ENCODE measurements at regions not wholly inside any gene's neighbourhood (a gene's known extent, or its start where the extent isn't known, plus 50 kb on each side); places are given as distances from the start of the nearest gene placed in this dataset.

DNA sequence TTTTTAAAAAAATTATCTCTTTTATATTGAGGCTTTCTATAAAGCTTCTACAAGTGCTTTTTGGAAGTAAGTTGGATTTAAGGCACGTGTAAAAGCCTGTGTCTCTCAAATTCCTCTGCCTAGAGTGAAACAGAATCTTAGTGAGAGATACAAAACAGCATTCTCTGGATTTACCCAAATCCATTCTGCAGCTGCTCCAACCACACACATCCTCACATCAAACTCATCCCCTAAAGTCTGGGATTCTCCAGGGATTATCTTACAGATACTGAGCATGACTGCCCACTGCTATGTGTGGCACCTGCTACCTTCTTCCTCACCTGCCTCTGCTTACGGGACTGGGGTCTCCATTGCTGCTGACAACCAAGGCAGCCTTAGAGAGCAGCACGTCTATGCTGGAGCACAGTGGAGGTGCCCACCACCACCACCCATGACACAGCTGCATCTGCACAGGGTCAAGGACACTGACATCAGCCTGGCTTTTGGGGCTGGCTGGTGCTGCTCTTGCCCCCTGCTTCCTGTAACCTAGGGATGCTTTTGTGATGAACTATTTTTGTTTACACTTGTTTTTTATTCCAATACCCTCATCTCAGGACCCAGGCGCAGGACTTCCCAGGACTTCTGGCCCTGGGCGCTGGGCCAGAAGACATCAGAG lies 139.2 kb upstream of the NAMPT start:
- H3K27ac ChIP-seq (ENCODE audit: low read depth, low read length): no peak overlapping the region
- DNase-seq (ENCODE audit: low read depth, low spot score) (no peak), ATAC-seq (no peak)
- intact Hi-C loops (cut with micrococcal nuclease): no loop called here
- POLR2A ChIA-PET: no interaction called here
- CTCF ChIA-PET: no interaction called here
- no peak overlapping the region for H3K4me2 ChIP-seq (ENCODE audit: low read length)
- H4K20me1 ChIP-seq (ENCODE audit: insufficient read depth): no peaks in the 10 kb centered on the region
- no peak for TF ChIP-seq SIN3A (IDR thresholded peaks at IDR 0.05; ENCODE audit: low read depth)
- no peak for TF ChIP-seq ZFX (IDR thresholded peaks at IDR 0.05)
- no peak for TF ChIP-seq JUND (IDR thresholded peaks at IDR 0.05)
- TF ChIP-seq POLR2AphosphoS5 (IDR thresholded peaks at IDR 0.05; ENCODE audit: low read depth, low read length): no peak
- TF ChIP-seq, protein P1, sequence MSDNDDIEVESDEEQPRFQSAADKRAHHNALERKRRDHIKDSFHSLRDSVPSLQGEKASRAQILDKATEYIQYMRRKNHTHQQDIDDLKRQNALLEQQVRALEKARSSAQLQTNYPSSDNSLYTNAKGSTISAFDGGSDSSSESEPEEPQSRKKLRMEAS (IDR thresholded peaks at IDR 0.05): no peak
- no peaks in the 10 kb centered on the region for H3K36me3 ChIP-seq (ENCODE audit: control insufficient read depth in 1 of 2, insufficient read depth in 2 of 2, low read length in 2 of 2)
- H3K27me3 ChIP-seq (ENCODE audit: insufficient read depth, low read length): no peaks in the 10 kb centered on the region
- no TSS peak for BruUV-seq (replicated peaks)
- H3K9me3 ChIP-seq (ENCODE audit: control insufficient read depth in 1 of 2, insufficient read depth in 1 of 2, low read depth in 1 of 2, low read length in 2 of 2): no peaks in the 10 kb centered on the region
- H3K4me3 ChIP-seq (replicated peaks in 1 of 2; ENCODE audit: low read depth in 1 of 2, low read length in 2 of 2): no peak overlapping the region
- no peaks in the 10 kb centered on the region for H3K9me2 ChIP-seq (ENCODE audit: insufficient read depth)
- H3K9ac ChIP-seq (ENCODE audit: low read length): no peak overlapping the region
- H3K4me1 ChIP-seq (ENCODE audit: control insufficient read depth in 1 of 2, insufficient read depth in 2 of 2, low read length in 2 of 2): no peaks in the 10 kb centered on the region
- RAD21 ChIA-PET (ENCODE audit: low non-redundant PET in 1 of 2, low total read pairs in 2 of 2, uncharacterized antibody in 2 of 2, unreplicated experiment in 2 of 2): no interaction called here
- no peak overlapping the region for H2AFZ ChIP-seq (ENCODE audit: low read depth, low read length, poor library complexity, severe bottlenecking)
- no peaks in the 10 kb centered on the region for H3K79me2 ChIP-seq (ENCODE audit: insufficient read depth, low read length)

DNA sequence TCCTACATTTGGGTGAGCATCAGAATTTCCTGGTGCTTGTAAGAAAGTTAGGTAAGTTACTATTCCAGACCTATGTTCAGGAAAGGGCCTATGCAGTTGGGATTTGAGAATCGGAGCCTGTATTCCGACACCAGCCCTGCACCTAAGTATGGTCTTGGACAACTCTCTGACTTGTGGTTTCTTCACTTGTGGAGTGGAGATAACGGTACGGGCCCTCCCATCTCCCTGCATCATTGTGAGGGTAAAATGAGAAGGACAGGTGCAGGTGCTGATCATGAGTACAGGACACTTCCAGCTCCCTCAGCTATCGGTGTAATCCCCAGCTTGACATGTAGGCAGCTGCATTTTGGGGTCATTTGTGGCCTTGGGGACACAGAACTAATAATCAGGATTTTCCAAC lies 138.3 kb upstream of the NAMPT start:
- TF ChIP-seq EZH2 (IDR thresholded peaks at IDR 0.05): no peak
- TF ChIP-seq, protein P1 (IDR thresholded peaks at IDR 0.05): no peak
- no peak overlapping the region for H3K4me3 ChIP-seq (replicated peaks in 1 of 2; ENCODE audit: low read depth in 1 of 2, low read length in 2 of 2)
- CTCF ChIA-PET: no interaction called here
- H3K4me1 ChIP-seq (ENCODE audit: control insufficient read depth in 1 of 2, insufficient read depth in 2 of 2, low read length in 2 of 2): no peaks in the 10 kb centered on the region
- intact Hi-C loops (cut with micrococcal nuclease): no loop called here
- no peak overlapping the region for H3K4me2 ChIP-seq (ENCODE audit: low read length)
- H3K27me3 ChIP-seq (ENCODE audit: insufficient read depth, low read length): no peaks in the 10 kb centered on the region
- POLR2A ChIA-PET: no interaction called here
- H2AFZ ChIP-seq (ENCODE audit: low read depth, low read length, poor library complexity, severe bottlenecking): no peak overlapping the region
- RAD21 ChIA-PET (ENCODE audit: low non-redundant PET in 1 of 2, low total read pairs in 2 of 2, uncharacterized antibody in 2 of 2, unreplicated experiment in 2 of 2): no interaction called here
- ATAC-seq (no peak), DNase-seq (ENCODE audit: low read depth, low spot score) (no peak)
- no TSS peak for BruUV-seq (replicated peaks)
- H3K79me2 ChIP-seq (ENCODE audit: insufficient read depth, low read length): no peaks in the 10 kb centered on the region
- no peak overlapping the region for H3K27ac ChIP-seq (ENCODE audit: low read depth, low read length)
- no peaks in the 10 kb centered on the region for H3K36me3 ChIP-seq (ENCODE audit: control insufficient read depth in 1 of 2, insufficient read depth in 2 of 2, low read length in 2 of 2)
- H3K9ac ChIP-seq (ENCODE audit: low read length): no peak overlapping the region
- H4K20me1 ChIP-seq (ENCODE audit: insufficient read depth): no peaks in the 10 kb centered on the region
- no peaks in the 10 kb centered on the region for H3K9me3 ChIP-seq (ENCODE audit: control insufficient read depth in 1 of 2, insufficient read depth in 1 of 2, low read depth in 1 of 2, low read length in 2 of 2)
- no peaks in the 10 kb centered on the region for H3K9me2 ChIP-seq (ENCODE audit: insufficient read depth)

Measured in HCT116 (cell line).